ENCODE measurements at regions not wholly inside any gene's neighbourhood (a gene's known extent, or its start where the extent isn't known, plus 50 kb on each side); places are given as distances from the start of the nearest gene placed in this dataset.

GRCh38 chr15:94749811-94750617, 518.7 kb downstream of the MCTP2 start:
- DNase-seq (ENCODE audit: low read depth in 2 of 2): no peak

- DNase-seq (ENCODE audit: low read depth in 2 of 2): no peak
Measured at GRCh38 chr15:94760348-94760747, 529.0 kb downstream of the MCTP2 start.

GRCh38 chr15:94761574-94761973, 530.2 kb downstream of the MCTP2 start:
- no peak for DNase-seq (ENCODE audit: low read depth in 2 of 2)

GRCh38 chr15:94769089-94769488, 537.7 kb downstream of the MCTP2 start:
- DNase-seq (ENCODE audit: low read depth in 2 of 2): no peak

GRCh38 chr15:94770199-94770598, 538.8 kb downstream of the MCTP2 start:
- DNase-seq (ENCODE audit: low read depth in 2 of 2): no peak

GRCh38 chr15:94777037-94777436, 545.7 kb downstream of the MCTP2 start:
- no peak for DNase-seq (ENCODE audit: low read depth in 2 of 2)

GRCh38 chr15:94778840-94779239, 547.5 kb downstream of the MCTP2 start:
- DNase-seq (ENCODE audit: low read depth in 2 of 2): no peak

- no peak for DNase-seq (ENCODE audit: low read depth in 2 of 2)
Measured at GRCh38 chr15:94780166-94780565, 548.8 kb downstream of the MCTP2 start.

GRCh38 chr15:94785091-94785490, 553.7 kb downstream of the MCTP2 start:
- DNase-seq (ENCODE audit: low read depth in 2 of 2): no peak

- DNase-seq (ENCODE audit: low read depth in 2 of 2): no peak
Measured at GRCh38 chr15:94791008-94791407, 559.6 kb downstream of the MCTP2 start.

- no peak for DNase-seq (ENCODE audit: low read depth in 2 of 2)
Measured at GRCh38 chr15:94791510-94791909, 560.1 kb downstream of the MCTP2 start.

GRCh38 chr15:94792196-94792595, 560.8 kb downstream of the MCTP2 start:
- DNase-seq (ENCODE audit: low read depth in 2 of 2): no peak

GRCh38 chr15:94793207-94793606, 561.8 kb downstream of the MCTP2 start:
- DNase-seq (ENCODE audit: low read depth in 2 of 2): no peak

GRCh38 chr15:94793641-94794040, 562.3 kb downstream of the MCTP2 start:
- no peak for DNase-seq (ENCODE audit: low read depth in 2 of 2)

- DNase-seq (ENCODE audit: low read depth in 2 of 2): no peak
Measured at GRCh38 chr15:94804613-94805012, 573.3 kb downstream of the MCTP2 start.

GRCh38 chr15:94815110-94815731, 583.9 kb downstream of the MCTP2 start:
- no peak for DNase-seq (ENCODE audit: low read depth in 2 of 2)

GRCh38 chr15:94815914-94816313, 584.6 kb downstream of the MCTP2 start:
- no peak for DNase-seq (ENCODE audit: low read depth in 2 of 2)

GRCh38 chr15:94829887-94830884, 598.8 kb downstream of the MCTP2 start:
- no peak for DNase-seq (ENCODE audit: low read depth in 2 of 2)

- DNase-seq (ENCODE audit: low read depth in 2 of 2): no peak
Measured at GRCh38 chr15:94834000-94834399, 602.6 kb downstream of the MCTP2 start.

- no peak for DNase-seq (ENCODE audit: low read depth in 2 of 2)
Measured at GRCh38 chr15:94834494-94834893, 603.1 kb downstream of the MCTP2 start.

GRCh38 chr15:94838281-94838680, 606.9 kb downstream of the MCTP2 start:
- no peak for DNase-seq (ENCODE audit: low read depth in 2 of 2)

Data from stimulated activated CD4-positive, alpha-beta T cell treated with anti-CD3 and anti-CD28 coated beads, Interleukin-4, amount 100 ng/mL, for 48 hours (primary cell).